HG03280 (cell line): ENCODE measurements at regions not wholly inside any gene's neighbourhood (a gene's known extent, or its start where the extent isn't known, plus 50 kb on each side); places are given as distances from the start of the nearest gene placed in this dataset.

Experiments used
- ATAC-seq: cut with Tn5 transposase; IDR thresholded peaks from one replicate; pipeline ENCODE4 v1.9.1; 2021; ENCODE audit warnings: mild to moderate bottlenecking, moderate library complexity; ENCODE audit not compliant: unreplicated experiment

GRCh38 chr5:89260254-89260653 is 377.3 kb upstream of the MEF2C start:
- ATAC-seq, result no peak

- ATAC-seq, result no peak
Measured at GRCh38 chr5:89255845-89256463, 373.0 kb upstream of the MEF2C start.

DNA sequence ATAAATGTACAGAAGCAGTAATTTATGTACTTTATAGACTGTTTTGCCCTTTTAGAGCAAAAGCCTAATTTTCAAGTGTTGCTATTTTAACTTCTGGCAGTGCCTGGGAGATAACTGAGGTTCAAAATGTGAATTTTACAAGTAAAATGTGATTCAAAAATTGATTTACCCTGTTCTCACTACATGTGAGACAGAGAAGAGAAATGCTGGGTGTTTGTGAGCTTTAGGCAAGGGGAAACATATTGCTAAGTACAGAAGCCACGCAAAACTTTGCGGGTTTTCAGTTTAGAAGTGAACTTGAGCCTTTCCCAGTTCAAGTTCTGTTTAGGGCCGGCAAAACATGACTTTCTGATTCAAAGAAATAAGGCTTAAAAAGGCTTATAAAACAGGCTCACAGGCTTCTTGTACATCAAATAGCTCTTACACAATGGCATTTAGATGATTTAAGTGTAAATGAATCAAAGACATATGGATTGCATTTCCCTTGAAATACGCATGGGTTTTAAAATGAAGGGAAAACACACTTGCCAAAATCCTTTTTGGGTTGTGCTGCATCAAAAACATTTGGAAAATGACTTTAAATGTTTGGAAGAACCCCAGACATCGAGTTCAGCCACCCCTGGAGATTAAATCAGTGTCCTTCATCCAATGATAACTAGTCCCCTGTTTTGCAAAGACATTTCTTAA is 370.8 kb upstream of the MEF2C start:
- ATAC-seq, result no peak

DNA sequence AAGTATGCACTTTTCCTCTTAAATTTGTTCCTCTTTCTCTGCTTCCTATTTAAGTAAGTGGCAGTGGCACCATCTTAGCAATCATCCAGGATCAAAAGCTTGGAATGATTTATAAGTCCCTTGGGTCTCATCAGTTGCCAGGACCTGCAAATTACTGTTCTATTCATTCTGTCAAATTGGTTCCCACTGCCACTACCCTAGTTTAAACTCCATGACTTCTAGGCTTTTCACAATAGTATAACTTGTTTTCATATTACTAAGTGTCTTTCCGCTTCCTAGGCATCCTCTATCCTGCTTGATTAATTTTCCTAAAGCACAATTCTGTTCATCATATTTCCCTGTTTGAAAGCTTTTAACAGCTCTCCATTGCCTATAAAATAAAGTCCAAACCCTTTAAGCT is 363.9 kb upstream of the MEF2C start:
- no peak for ATAC-seq

DNA sequence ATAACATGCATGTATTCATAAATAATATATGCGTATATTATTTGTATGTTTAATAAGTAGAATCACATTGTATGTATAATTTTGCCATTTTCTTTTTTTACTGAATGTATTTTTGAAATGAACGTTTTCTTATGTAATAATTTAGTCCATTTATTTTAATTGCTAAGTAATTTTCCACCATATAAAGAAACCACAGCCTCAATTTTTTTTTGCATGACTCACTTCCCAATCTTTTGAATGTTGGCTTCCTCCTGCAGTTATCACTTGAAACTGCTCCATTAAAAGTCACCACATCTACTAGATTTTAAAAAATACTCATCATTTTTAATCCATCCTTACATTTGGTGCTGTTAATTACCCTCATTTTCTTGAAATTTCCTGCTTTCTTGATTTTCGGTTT is 363.3 kb upstream of the MEF2C start:
- ATAC-seq, result no peak

GRCh38 chr5:89243611-89244010 is 360.6 kb upstream of the MEF2C start:
- no peak for ATAC-seq

DNA sequence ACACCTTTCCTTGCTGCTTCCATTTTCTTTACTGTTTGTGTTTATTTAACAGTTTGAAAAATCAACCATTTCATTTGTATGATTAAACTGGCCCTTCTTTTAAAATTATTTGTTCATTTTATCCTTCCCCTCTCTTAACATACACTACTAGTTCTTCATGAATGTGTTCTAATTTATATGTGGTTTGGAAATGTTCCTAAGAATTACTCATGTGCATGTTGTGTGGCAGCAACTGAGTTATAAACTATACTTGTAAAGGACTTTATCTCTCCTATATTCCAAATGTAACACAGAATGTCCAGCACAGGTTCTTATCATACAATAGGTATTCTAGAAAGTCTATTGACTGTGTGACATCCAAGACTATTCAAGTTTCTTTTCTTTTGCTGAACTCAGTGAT is 358.2 kb upstream of the MEF2C start:
- no peak for ATAC-seq

DNA sequence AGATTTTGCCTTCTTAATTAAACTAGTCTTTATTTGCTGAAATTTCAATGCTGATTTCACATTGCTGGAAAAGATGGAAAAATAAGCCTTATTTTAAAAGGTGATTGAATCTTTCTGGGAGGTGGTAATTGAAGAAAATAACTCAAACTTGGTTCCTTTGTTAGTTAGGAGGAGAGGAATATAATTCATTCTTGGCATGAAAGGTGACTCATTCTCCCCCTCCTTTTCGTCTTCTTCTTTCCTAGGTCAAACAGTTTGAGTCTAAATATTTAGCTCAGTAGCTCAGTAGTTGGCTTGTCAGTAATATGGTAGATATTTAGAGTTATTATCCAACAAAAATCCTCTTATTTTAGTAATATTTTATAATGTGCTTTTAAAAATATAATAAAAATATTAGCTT is 353.9 kb upstream of the MEF2C start:
- no peak for ATAC-seq

- no peak for ATAC-seq
Measured at GRCh38 chr5:89233462-89233861, 350.5 kb upstream of the MEF2C start.

DNA sequence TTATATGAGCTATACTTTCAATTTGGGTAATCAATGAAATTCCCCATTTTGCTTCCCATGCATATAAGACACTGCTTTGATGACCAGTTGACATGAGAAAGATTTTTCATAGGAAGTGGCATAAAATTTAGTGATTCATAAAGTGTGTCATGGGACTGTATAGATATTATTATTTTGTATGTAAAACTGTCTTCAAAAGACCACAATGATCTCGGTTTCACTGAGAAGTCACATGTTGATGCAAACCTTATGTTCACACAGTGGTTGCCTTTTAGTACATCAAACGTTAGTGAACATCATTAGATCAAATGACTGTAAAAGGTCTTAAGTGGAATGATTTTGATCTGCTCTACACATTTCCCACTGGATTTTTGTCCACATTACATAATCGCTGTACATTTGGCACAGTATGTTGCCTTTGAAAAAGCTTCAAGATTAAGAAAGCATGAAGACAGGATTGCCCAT is 349.2 kb upstream of the MEF2C start:
- peak; percentile 97 for ATAC-seq

GRCh38 chr5:89230178-89230577 is 347.2 kb upstream of the MEF2C start:
- ATAC-seq, result no peak

- ATAC-seq, result no peak
Measured at GRCh38 chr5:89229331-89230070, 346.5 kb upstream of the MEF2C start.

GRCh38 chr5:89228355-89228754 is 345.4 kb upstream of the MEF2C start:
- no peak for ATAC-seq

DNA sequence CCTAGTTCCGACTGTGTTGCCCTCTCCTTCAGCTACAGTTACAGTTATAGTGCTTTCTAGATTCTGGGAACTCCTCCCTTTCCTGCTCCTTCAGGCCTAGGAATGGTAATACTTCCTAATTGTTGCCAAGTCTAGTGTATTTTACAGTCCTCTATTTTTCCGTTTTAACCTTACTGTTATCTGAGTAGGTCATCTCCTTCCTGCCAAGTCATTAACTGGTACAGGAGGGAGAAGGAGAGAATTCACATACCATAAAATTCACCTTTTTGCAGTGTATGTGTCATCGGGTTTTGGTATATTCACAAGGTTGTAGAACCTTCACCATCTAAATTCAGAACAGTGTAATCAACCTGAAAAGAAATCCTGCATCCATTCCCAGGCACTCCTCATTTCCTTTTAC is 335.4 kb upstream of the MEF2C start:
- ATAC-seq, result no peak

DNA sequence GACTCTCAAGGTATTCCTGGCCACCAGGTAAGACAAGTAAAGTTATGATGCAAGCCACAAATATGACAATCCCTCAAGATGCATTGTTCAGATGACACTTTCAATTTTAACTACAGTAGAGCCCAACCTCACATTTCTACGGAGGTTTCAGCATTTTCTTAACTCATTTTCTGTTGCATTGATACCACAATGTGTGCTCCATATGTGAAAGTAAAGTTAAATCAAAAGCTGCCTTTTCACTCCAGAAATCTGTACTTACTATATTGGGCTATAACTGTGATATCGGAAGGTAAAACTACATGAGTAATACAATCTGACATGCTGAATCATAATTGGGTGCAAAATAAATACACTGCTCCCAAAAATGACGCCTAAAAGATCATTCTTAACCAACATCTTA is 333.6 kb upstream of the MEF2C start:
- ATAC-seq, result no peak

GRCh38 chr5:89213573-89213972 is 330.6 kb upstream of the MEF2C start:
- ATAC-seq, result no peak

DNA sequence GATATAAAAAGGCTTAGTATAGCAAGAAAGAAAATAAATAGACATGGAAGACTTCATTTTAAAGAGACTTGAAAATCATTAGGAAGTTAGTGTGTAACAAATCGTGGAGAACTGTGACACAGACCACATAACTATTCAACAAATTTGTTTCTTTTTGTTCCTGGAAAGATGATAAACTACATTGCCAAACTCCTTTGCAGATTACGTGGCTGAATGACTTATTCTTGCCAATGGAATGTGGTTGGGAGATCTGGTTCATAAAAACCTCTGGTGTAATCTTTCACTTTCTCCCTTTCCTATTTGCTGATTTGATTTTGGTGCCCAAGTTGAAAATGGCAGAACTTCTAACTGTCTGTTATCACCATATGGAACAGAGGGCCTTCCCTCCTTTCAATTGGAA is 328.9 kb upstream of the MEF2C start:
- ATAC-seq, result no peak

DNA sequence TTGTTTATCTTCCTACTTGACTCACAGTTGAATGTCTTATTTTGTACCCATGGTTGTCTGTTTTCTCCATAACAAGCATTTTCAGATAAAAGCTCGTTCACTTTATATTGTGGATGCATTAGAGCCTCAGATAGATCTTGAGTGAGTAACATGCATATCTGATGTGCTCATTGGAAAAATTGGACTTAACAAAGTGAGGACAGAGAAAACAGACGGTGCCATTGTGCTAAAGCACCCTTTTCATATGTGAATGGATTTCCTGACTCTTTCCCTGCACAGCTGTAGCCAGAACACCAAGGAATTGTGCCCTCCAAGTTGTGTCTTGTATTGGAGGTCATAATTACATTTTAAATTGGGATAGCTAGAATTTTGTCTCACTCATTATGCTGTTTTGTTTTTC is 325.8 kb upstream of the MEF2C start:
- ATAC-seq, result no peak

DNA sequence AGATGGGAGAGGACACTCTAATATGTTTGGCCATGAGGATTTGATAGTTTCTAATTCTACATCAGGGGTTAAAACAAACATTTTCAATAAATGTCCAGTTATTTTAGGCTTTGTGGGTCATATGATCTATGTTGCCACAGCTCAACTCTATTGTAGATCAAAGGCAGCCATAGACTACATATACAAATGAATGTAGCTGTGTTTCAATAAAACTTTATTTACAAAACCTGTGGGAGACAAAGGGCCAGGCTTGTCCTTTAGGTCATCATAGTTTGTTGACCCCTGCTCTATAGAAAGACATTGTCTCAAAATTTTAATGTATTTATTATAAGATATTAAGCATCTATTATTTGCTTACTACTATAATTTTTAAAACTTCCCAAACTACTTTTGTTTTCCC is 325.4 kb upstream of the MEF2C start:
- no peak for ATAC-seq

DNA sequence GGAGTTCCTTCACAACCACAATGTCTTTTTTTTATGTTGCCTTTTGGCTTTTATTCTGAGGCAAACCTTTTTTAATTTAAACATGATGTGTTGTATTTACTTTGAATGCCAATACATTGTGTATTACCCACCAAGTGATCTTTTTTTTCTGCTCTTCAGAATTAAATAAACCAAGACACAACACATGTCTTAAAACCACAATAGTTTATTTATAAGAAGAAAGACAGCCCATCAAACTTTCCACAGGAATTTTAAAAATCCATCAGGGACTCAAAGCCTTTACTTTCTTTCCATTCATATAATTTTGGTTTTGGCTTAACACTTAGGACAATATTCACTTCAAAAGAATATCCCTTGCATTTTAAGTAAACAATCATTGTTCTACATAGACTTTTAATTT is 321.8 kb upstream of the MEF2C start:
- ATAC-seq, result no peak

DNA sequence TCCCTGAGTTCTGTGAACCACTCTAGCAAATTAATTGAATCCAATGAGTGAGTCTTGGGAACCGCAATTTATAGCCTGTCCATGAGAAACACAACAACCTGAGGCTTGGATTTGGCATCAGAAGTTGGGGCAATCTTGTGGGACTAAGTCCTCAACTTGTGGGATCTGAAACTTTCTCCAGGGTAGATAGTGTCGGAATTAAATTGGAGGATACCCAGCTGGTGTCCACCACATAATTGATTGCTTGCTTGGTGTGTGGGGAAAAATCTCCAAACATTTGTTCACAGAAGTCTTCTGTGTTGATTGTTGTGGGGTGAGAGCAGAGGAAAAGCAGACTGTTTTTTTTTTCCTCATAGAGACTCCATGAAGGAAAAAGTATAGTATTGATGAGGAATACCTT is 320.6 kb upstream of the MEF2C start:
- ATAC-seq, result no peak

- no peak for ATAC-seq
Measured at GRCh38 chr5:89200899-89201298, 317.9 kb upstream of the MEF2C start.
